OCI-LY1 (cell line): ENCODE measurements at regions not wholly inside any gene's neighbourhood (a gene's known extent, or its start where the extent isn't known, plus 50 kb on each side); places are given as distances from the start of the nearest gene placed in this dataset.

Source experiments
- CTCF ChIP-seq: fragments of 200-600 bp; sonication (generic), shearing (Covaris generic); IDR thresholded peaks from 2 replicates; pipeline ENCODE4 v1.5.1; 2017; ENCODE audit warnings: mild to moderate bottlenecking, antibody characterized with exemption, low read length, moderate library complexity, mixed read lengths
- EZH2 ChIP-seq: fragments of 200-600 bp; sonication (generic), shearing (Covaris generic); IDR thresholded peaks from 2 replicates; pipeline ENCODE4 v1.8.0; 2017; ENCODE audit warnings: borderline replicate concordance, mixed run types, mild to moderate bottlenecking, antibody characterized with exemption, low read length, moderate library complexity, mixed read lengths

GRCh38 chr1:96363826-96364225 is 357.8 kb upstream of the PTBP2 start:
- TF ChIP-seq CTCF = no peak
- no peak for TF ChIP-seq EZH2
